ENCODE measurements at regions not wholly inside any gene's neighbourhood (a gene's known extent, or its start where the extent isn't known, plus 50 kb on each side); places are given as distances from the start of the nearest gene placed in this dataset.
A peak's percentile ranks its signal among the peaks of the same experiment; 100 is the strongest.
"Not testable (repeated sequence)": the region's sequence is repeated elsewhere in the genome, so short reads cannot be mapped to it uniquely, and the experiment has no call there.

GRCh38 chr5:62216603-62217002, 89.4 kb upstream of the KIF2A start:
- H3K9me3 Mint-ChIP-seq (ENCODE audit: low read depth); DNase-seq; CTCF ChIA-PET; H3K4me3 Mint-ChIP-seq; H3K4me1 Mint-ChIP-seq; H3K27ac Mint-ChIP-seq; H3K36me3 Mint-ChIP-seq; ATAC-seq: not testable (repeated sequence)
- H3K27me3 Mint-ChIP-seq = peaks cover 25% of the 10 kb centered on the region

- H3K4me1 Mint-ChIP-seq; ATAC-seq; H3K27ac Mint-ChIP-seq; H3K9me3 Mint-ChIP-seq (ENCODE audit: low read depth); H3K36me3 Mint-ChIP-seq; CTCF ChIA-PET; DNase-seq; H3K4me3 Mint-ChIP-seq: not testable (repeated sequence)
- peaks cover 20% of the 10 kb centered on the region for H3K27me3 Mint-ChIP-seq
These were observed 88.9 kb upstream of the KIF2A start for GRCh38 chr5:62217095-62217494.

- H3K36me3 Mint-ChIP-seq; H3K27ac Mint-ChIP-seq; H3K4me3 Mint-ChIP-seq; DNase-seq; CTCF ChIA-PET; H3K9me3 Mint-ChIP-seq (ENCODE audit: low read depth); ATAC-seq; H3K4me1 Mint-ChIP-seq: not testable (repeated sequence)
- peaks cover 15% of the 10 kb centered on the region for H3K27me3 Mint-ChIP-seq
These were observed 87.1 kb upstream of the KIF2A start for GRCh38 chr5:62218860-62219259.

GRCh38 chr5:62221881-62222280, 84.1 kb upstream of the KIF2A start:
- H3K4me1 Mint-ChIP-seq = peaks cover 19% of the 10 kb centered on the region
- H3K27me3 Mint-ChIP-seq; CTCF ChIA-PET; ATAC-seq; DNase-seq; H3K36me3 Mint-ChIP-seq; H3K27ac Mint-ChIP-seq; H3K9me3 Mint-ChIP-seq (ENCODE audit: low read depth); H3K4me3 Mint-ChIP-seq: not testable (repeated sequence)

GRCh38 chr5:62222305-62222704, 83.7 kb upstream of the KIF2A start:
- not testable (repeated sequence) for ATAC-seq; H3K9me3 Mint-ChIP-seq (ENCODE audit: low read depth); H3K4me3 Mint-ChIP-seq; H3K27me3 Mint-ChIP-seq; DNase-seq; H3K36me3 Mint-ChIP-seq; H3K27ac Mint-ChIP-seq
- H3K4me1 Mint-ChIP-seq = peaks cover 20% of the 10 kb centered on the region
- CTCF ChIA-PET = interaction anchor here (0.8 kb wide), 1 partner anchor 170 kb away, joined by 4 read pairs; no protein-coding TSS in a partner anchor

GRCh38 chr5:62223312-62223670, 82.7 kb upstream of the KIF2A start:
- H3K27me3 Mint-ChIP-seq; H3K9me3 Mint-ChIP-seq (ENCODE audit: low read depth): not testable (repeated sequence)
- Mint-ChIP-seq H3K36me3 (peaks cover 15% of the 10 kb centered on the region), H3K4me1 (peaks cover 22% of the 10 kb centered on the region), H3K27ac (peak overlapping the region; percentile 94), H3K4me3 (peak overlapping the region; percentile 76)
- peak; percentile 96 for ATAC-seq
- CTCF ChIA-PET = interaction anchor here (0.6 to 2.3 kb wide), 9 partner anchors 16 to 180 kb away, joined by 3 to 18 read pairs (median 8); partner anchors contain the start of genes DIMT1 and KIF2A
- peak; percentile 89 for DNase-seq

GRCh38 chr5:62224987-62225601, 80.9 kb upstream of the KIF2A start:
- H3K4me3 Mint-ChIP-seq = peak overlapping the region; percentile 76
- H3K4me1 Mint-ChIP-seq = peaks cover 28% of the 10 kb centered on the region
- H3K27ac Mint-ChIP-seq = peak overlapping the region; percentile 94
- peaks cover 26% of the 10 kb centered on the region for H3K36me3 Mint-ChIP-seq
- peak; percentile 9 for ATAC-seq
- not testable (repeated sequence) for DNase-seq; H3K27me3 Mint-ChIP-seq; H3K9me3 Mint-ChIP-seq (ENCODE audit: low read depth)
- CTCF ChIA-PET = interaction anchor here (0.7 to 2.3 kb wide), 25 partner anchors 20 to 554 kb away, joined by 3 to 18 read pairs (median 4); partner anchors contain the start of genes DIMT1, IPO11 and KIF2A

- Mint-ChIP-seq H3K4me1 (peaks cover 48% of the 10 kb centered on the region), H3K36me3 (peaks cover 28% of the 10 kb centered on the region)
- H3K4me3 Mint-ChIP-seq; CTCF ChIA-PET; H3K9me3 Mint-ChIP-seq (ENCODE audit: low read depth); H3K27me3 Mint-ChIP-seq; ATAC-seq; DNase-seq; H3K27ac Mint-ChIP-seq: not testable (repeated sequence)
These were observed 75.1 kb upstream of the KIF2A start for GRCh38 chr5:62230876-62231388.

GRCh38 chr5:62231576-62231975, 74.4 kb upstream of the KIF2A start:
- Mint-ChIP-seq H3K9me3 (ENCODE audit: low read depth) (peaks cover 6% of the 10 kb centered on the region), H3K36me3 (peaks cover 27% of the 10 kb centered on the region), H3K27me3 (no peaks in the 10 kb centered on the region), H3K27ac (no peak overlapping the region), H3K4me3 (no peak overlapping the region), H3K4me1 (peaks cover 54% of the 10 kb centered on the region)
- no peak for ATAC-seq
- CTCF ChIA-PET = interaction anchor here (1.0 kb wide), 1 partner anchor 82 kb away, joined by 3 read pairs; no protein-coding TSS in a partner anchor
- DNase-seq = no peak

- H3K9me3 Mint-ChIP-seq (ENCODE audit: low read depth); H3K27me3 Mint-ChIP-seq; H3K4me3 Mint-ChIP-seq; ATAC-seq; DNase-seq; H3K27ac Mint-ChIP-seq: not testable (repeated sequence)
- Mint-ChIP-seq H3K36me3 (peaks cover 27% of the 10 kb centered on the region), H3K4me1 (peaks cover 61% of the 10 kb centered on the region)
- CTCF ChIA-PET = interaction anchor here (1.0 kb wide), 1 partner anchor 82 kb away, joined by 3 read pairs; no protein-coding TSS in a partner anchor
These were observed 73.8 kb upstream of the KIF2A start for GRCh38 chr5:62232218-62232617.

- peak overlapping the region; percentile 68 for H3K27ac Mint-ChIP-seq
- H3K9me3 Mint-ChIP-seq (ENCODE audit: low read depth); CTCF ChIA-PET; H3K27me3 Mint-ChIP-seq; H3K4me3 Mint-ChIP-seq: not testable (repeated sequence)
- DNase-seq (peak; percentile 53), ATAC-seq (peak; percentile 83)
- H3K36me3 Mint-ChIP-seq = peaks cover 17% of the 10 kb centered on the region
- peaks cover 64% of the 10 kb centered on the region for H3K4me1 Mint-ChIP-seq
These were observed 72.6 kb upstream of the KIF2A start for GRCh38 chr5:62233083-62234046.

GRCh38 chr5:62236593-62236992, 69.4 kb upstream of the KIF2A start:
- ATAC-seq (peak; percentile 70), DNase-seq (peak; percentile 69)
- Mint-ChIP-seq H3K27ac (peak overlapping the region; percentile 76), H3K4me1 (peaks cover 63% of the 10 kb centered on the region)
- H3K27me3 Mint-ChIP-seq; CTCF ChIA-PET; H3K4me3 Mint-ChIP-seq; H3K9me3 Mint-ChIP-seq (ENCODE audit: low read depth); H3K36me3 Mint-ChIP-seq: not testable (repeated sequence)

GRCh38 chr5:62237944-62238343, 68.1 kb upstream of the KIF2A start:
- H3K4me3 Mint-ChIP-seq; H3K27me3 Mint-ChIP-seq; DNase-seq; H3K36me3 Mint-ChIP-seq; CTCF ChIA-PET; ATAC-seq; H3K9me3 Mint-ChIP-seq (ENCODE audit: low read depth): not testable (repeated sequence)
- Mint-ChIP-seq H3K27ac (peak overlapping the region; percentile 32), H3K4me1 (peaks cover 58% of the 10 kb centered on the region)

Measured in activated CD8-positive, alpha-beta memory T cell treated with anti-CD3 and anti-CD28 coated beads, Interleukin-2, amount 10 ng/mL, durations not matched to agents 7 days and 5 days (primary cell).